ENCODE measurements at regions not wholly inside any gene's neighbourhood (a gene's known extent, or its start where the extent isn't known, plus 50 kb on each side); places are given as distances from the start of the nearest gene placed in this dataset.

DNA sequence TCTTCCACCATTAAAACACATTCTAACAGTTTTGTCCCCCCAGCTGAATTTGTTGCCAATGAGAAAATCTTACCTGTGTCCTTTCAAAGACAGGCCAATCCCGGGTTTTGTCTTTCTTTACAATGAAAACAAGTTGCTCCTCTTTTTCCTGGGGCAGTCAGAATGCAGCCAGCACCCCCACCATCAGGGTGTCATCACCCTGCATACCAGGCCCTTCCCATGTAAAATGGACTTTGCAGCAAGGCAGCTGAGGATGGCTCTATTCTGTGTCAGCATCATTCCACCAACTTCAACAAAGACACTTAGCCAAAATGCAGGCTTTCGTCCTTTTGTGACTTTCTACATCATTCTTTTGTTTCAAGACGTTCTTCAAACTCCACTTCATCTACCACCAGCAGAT, 490.9 kb downstream of the OCA2 start:
- Histone ChIP-seq H3K27me3 (replicated peaks in 1 of 7) (no peaks in the 10 kb centered on the region), H3K36me3 (no peaks in the 10 kb centered on the region), H3K4me3 (no peak overlapping the region), H3K9me3 (peaks cover 0 to 35% (median 3%) of the 10 kb centered on the region in 8 donors), H3K4me1 (no peaks in the 10 kb centered on the region), H3K27ac (no peak overlapping the region)
- WGBS, 5 donors, result 63 to 69% (median 68%) methylated on average over 3 of the region's 3 CpGs
- intact Hi-C loops (cut with DNase I; ENCODE audit: low total_unique reads), result no loop called here
- DNase-seq, result no peak
- no peak for TF ChIP-seq POLR2A (IDR thresholded peaks at IDR 0.05)
- TF ChIP-seq, protein P1, sequence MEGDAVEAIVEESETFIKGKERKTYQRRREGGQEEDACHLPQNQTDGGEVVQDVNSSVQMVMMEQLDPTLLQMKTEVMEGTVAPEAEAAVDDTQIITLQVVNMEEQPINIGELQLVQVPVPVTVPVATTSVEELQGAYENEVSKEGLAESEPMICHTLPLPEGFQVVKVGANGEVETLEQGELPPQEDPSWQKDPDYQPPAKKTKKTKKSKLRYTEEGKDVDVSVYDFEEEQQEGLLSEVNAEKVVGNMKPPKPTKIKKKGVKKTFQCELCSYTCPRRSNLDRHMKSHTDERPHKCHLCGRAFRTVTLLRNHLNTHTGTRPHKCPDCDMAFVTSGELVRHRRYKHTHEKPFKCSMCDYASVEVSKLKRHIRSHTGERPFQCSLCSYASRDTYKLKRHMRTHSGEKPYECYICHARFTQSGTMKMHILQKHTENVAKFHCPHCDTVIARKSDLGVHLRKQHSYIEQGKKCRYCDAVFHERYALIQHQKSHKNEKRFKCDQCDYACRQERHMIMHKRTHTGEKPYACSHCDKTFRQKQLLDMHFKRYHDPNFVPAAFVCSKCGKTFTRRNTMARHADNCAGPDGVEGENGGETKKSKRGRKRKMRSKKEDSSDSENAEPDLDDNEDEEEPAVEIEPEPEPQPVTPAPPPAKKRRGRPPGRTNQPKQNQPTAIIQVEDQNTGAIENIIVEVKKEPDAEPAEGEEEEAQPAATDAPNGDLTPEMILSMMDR (IDR thresholded peaks at IDR 0.05 in 8 of 11, conservative IDR thresholded peaks at IDR 0.05 in 3 of 11), result no peak
- no peak for TF ChIP-seq POLR2AphosphoS5 (IDR thresholded peaks at IDR 0.05)

DNA sequence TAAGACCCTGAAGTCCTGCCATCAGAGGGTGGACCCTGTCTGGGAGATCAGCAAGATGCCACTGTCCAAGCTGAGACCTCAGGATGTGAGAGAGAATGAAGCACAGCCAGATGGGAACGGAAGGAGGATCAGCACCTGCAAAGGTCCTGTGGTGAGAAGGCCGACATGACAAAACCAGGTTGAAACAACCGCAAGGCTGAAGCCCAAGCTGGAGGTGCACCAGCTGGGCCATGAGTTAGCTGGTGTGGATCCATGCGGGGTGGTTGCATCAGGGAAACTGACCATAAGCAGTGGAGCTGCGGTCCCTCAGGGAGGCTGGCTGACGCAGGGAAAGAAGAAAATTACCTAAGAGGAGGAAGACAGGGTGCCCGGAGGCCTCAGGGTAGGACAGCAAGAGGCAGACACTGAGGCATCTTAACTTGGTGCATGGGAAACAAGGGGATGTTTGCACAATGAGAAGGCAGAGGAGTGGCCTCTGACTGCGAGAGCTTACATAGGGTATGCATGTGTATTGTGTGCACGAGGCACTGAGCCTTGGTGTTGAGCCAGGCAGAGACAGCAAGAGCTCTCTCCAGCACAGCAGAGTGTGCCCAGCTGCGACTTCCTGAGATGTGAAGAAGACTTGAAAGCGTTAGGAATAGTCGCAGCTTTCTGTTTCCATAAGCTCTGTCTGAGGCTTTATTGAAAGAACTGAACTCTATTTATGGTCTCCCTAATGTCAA, 497.7 kb downstream of the OCA2 start:
- DNase-seq, result no peak

DNA sequence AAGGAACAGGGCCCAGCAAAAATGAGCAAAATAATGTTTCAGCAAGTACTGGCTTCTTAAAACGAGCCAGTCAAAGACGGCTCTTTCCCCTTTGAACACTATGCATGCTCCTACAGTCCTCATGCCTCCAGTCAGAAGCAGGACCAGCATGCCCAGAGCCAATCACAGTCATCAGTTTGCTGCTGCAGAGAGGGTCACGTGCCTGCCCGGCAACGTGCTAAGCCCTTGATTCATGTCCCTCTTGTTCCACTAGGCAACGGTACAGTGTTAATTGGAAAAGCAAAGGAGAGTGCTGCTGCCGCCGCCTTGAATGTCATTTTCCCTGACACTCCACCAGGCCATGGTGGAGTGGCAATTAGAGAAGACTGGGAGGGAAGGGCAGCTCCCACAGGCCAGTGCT, 500.1 kb downstream of the OCA2 start:
- H3K36me3 ChIP-seq, result no peaks in the 10 kb centered on the region

More for the DNA sequence above, 497.7 kb downstream of the OCA2 start:
- Histone ChIP-seq H3K27me3 (replicated peaks in 1 of 7) (no peaks in the 10 kb centered on the region), H3K9me3 (peaks cover 0 to 57% (median 8%) of the 10 kb centered on the region in 8 donors), H3K36me3 (no peaks in the 10 kb centered on the region), H3K4me1 (no peaks in the 10 kb centered on the region), H3K4me3 (no peak overlapping the region), H3K27ac (no peak overlapping the region)
- WGBS, 5 donors, result 66 to 88% (median 73%) methylated on average over 12 of the region's 12 CpGs
- TF ChIP-seq POLR2A (IDR thresholded peaks at IDR 0.05) (no peak), POLR2AphosphoS5 (IDR thresholded peaks at IDR 0.05) (no peak)
- TF ChIP-seq, protein P1 (IDR thresholded peaks at IDR 0.05 in 8 of 11, conservative IDR thresholded peaks at IDR 0.05 in 3 of 11), result no peak
- intact Hi-C loops (cut with DNase I; ENCODE audit: low total_unique reads), result no loop called here

More for the DNA sequence above, 500.1 kb downstream of the OCA2 start:
- WGBS, 5 donors, result 77 to 84% (median 81%) methylated on average over 8 of the region's 8 CpGs
- intact Hi-C loops (cut with DNase I; ENCODE audit: low total_unique reads), result no loop called here
- no peaks in the 10 kb centered on the region for H3K4me1 ChIP-seq
- no peak overlapping the region for H3K4me3 ChIP-seq
- peaks cover 0 to 45% (median 8%) of the 10 kb centered on the region in 8 donors for H3K9me3 ChIP-seq
- DNase-seq, result no peak
- no peak for TF ChIP-seq POLR2A (IDR thresholded peaks at IDR 0.05)
- TF ChIP-seq, protein P1 (IDR thresholded peaks at IDR 0.05 in 8 of 11, conservative IDR thresholded peaks at IDR 0.05 in 3 of 11), result no peak
- TF ChIP-seq POLR2AphosphoS5 (IDR thresholded peaks at IDR 0.05), result no peak
- H3K27me3 ChIP-seq (replicated peaks in 1 of 7), result no peaks in the 10 kb centered on the region
- no peak overlapping the region for H3K27ac ChIP-seq

Measured in spleen (tissue), 11 donors.